ENCODE measurements at regions not wholly inside any gene's neighbourhood (a gene's known extent, or its start where the extent isn't known, plus 50 kb on each side); places are given as distances from the start of the nearest gene placed in this dataset.
A peak's percentile ranks its signal among the peaks of the same experiment; 100 is the strongest.

GRCh38 chr17:14712611-14713021 lies 411.7 kb downstream of the HS3ST3B1 start:
- Histone ChIP-seq H3K4me1 (ENCODE audit: control insufficient read depth in 2 of 2, insufficient read depth in 2 of 2, low read length in 2 of 2) (peaks cover 2% of the 10 kb centered on the region in 2 donors), H3K4me3 (ENCODE audit: low read length in 2 of 2) (no peak overlapping the region), H3K9me3 (ENCODE audit: control insufficient read depth in 2 of 2, insufficient read depth in 1 of 2, low read length in 1 of 2) (no peaks in the 10 kb centered on the region), H3K27ac (ENCODE audit: low read depth in 1 of 2, low read length in 1 of 2) (no peak overlapping the region), H3K27me3 (ENCODE audit: control insufficient read depth in 2 of 2, insufficient read depth in 1 of 2, low read length in 1 of 2) (no peaks in the 10 kb centered on the region), H3K36me3 (ENCODE audit: control insufficient read depth in 2 of 2, insufficient read depth in 2 of 2, low read length in 1 of 2) (no peaks in the 10 kb centered on the region)
- WGBS = 100% methylated on average over 1 of the region's 1 CpG
- no peak for DNase-seq (ENCODE audit: low read depth in 6 of 9, low spot score in 9 of 9)

GRCh38 chr17:14704121-14704520 lies 403.2 kb downstream of the HS3ST3B1 start:
- WGBS = 95% methylated on average over 6 of the region's 6 CpGs
- Histone ChIP-seq H3K4me1 (ENCODE audit: control insufficient read depth in 2 of 2, insufficient read depth in 2 of 2, low read length in 2 of 2) (no peaks in the 10 kb centered on the region), H3K36me3 (ENCODE audit: control insufficient read depth in 2 of 2, insufficient read depth in 2 of 2, low read length in 1 of 2) (no peaks in the 10 kb centered on the region), H3K4me3 (ENCODE audit: low read length in 2 of 2) (no peak overlapping the region), H3K27ac (ENCODE audit: low read depth in 1 of 2, low read length in 1 of 2) (no peak overlapping the region), H3K27me3 (ENCODE audit: control insufficient read depth in 2 of 2, insufficient read depth in 1 of 2, low read length in 1 of 2) (no peaks in the 10 kb centered on the region), H3K9me3 (ENCODE audit: control insufficient read depth in 2 of 2, insufficient read depth in 1 of 2, low read length in 1 of 2) (no peaks in the 10 kb centered on the region)
- no peak for DNase-seq (ENCODE audit: low read depth in 6 of 9, low spot score in 9 of 9)

- no peak for DNase-seq (ENCODE audit: low read depth in 6 of 9, low spot score in 9 of 9)
- no peaks in the 10 kb centered on the region for H3K9me3 ChIP-seq (ENCODE audit: control insufficient read depth in 2 of 2, insufficient read depth in 1 of 2, low read length in 1 of 2)
- H3K4me1 ChIP-seq (ENCODE audit: control insufficient read depth in 2 of 2, insufficient read depth in 2 of 2, low read length in 2 of 2) = no peaks in the 10 kb centered on the region
- no peak overlapping the region for H3K4me3 ChIP-seq (ENCODE audit: low read length in 2 of 2)
- H3K27ac ChIP-seq (ENCODE audit: low read depth in 1 of 2, low read length in 1 of 2) = no peak overlapping the region
- H3K27me3 ChIP-seq (ENCODE audit: control insufficient read depth in 2 of 2, insufficient read depth in 1 of 2, low read length in 1 of 2) = no peaks in the 10 kb centered on the region
- no peaks in the 10 kb centered on the region for H3K36me3 ChIP-seq (ENCODE audit: control insufficient read depth in 2 of 2, insufficient read depth in 2 of 2, low read length in 1 of 2)
- 99% methylated on average over 1 of the region's 1 CpG for WGBS
These were observed 401.0 kb downstream of the HS3ST3B1 start for GRCh38 chr17:14701886-14702285.

GRCh38 chr17:14699574-14700185 lies 398.8 kb downstream of the HS3ST3B1 start:
- Histone ChIP-seq H3K4me1 (ENCODE audit: control insufficient read depth in 2 of 2, insufficient read depth in 2 of 2, low read length in 2 of 2) (no peaks in the 10 kb centered on the region), H3K27ac (ENCODE audit: low read depth in 1 of 2, low read length in 1 of 2) (no peak overlapping the region), H3K27me3 (ENCODE audit: control insufficient read depth in 2 of 2, insufficient read depth in 1 of 2, low read length in 1 of 2) (no peaks in the 10 kb centered on the region), H3K4me3 (ENCODE audit: low read length in 2 of 2) (no peak overlapping the region), H3K9me3 (ENCODE audit: control insufficient read depth in 2 of 2, insufficient read depth in 1 of 2, low read length in 1 of 2) (no peaks in the 10 kb centered on the region), H3K36me3 (ENCODE audit: control insufficient read depth in 2 of 2, insufficient read depth in 2 of 2, low read length in 1 of 2) (no peaks in the 10 kb centered on the region)
- DNase-seq (ENCODE audit: low read depth in 6 of 9, low spot score in 9 of 9) = no peak
- WGBS = 100% methylated on average over 1 of the region's 1 CpG

- Histone ChIP-seq H3K4me3 (ENCODE audit: low read length in 2 of 2) (no peak overlapping the region), H3K4me1 (ENCODE audit: control insufficient read depth in 2 of 2, insufficient read depth in 2 of 2, low read length in 2 of 2) (peaks cover 0 to 5% of the 10 kb centered on the region in 2 donors), H3K36me3 (ENCODE audit: control insufficient read depth in 2 of 2, insufficient read depth in 2 of 2, low read length in 1 of 2) (no peaks in the 10 kb centered on the region), H3K27me3 (ENCODE audit: control insufficient read depth in 2 of 2, insufficient read depth in 1 of 2, low read length in 1 of 2) (no peaks in the 10 kb centered on the region), H3K27ac (ENCODE audit: low read depth in 1 of 2, low read length in 1 of 2) (peak overlapping the region in 1 of 2 donors; percentile 33), H3K9me3 (ENCODE audit: control insufficient read depth in 2 of 2, insufficient read depth in 1 of 2, low read length in 1 of 2) (no peaks in the 10 kb centered on the region)
- WGBS = 3% methylated on average over 1 of the region's 1 CpG
- DNase-seq (ENCODE audit: low read depth in 6 of 9, low spot score in 9 of 9) = peak in 8 of 9 donors; percentile 22 to 74 (median 37)
These were observed 392.5 kb downstream of the HS3ST3B1 start for GRCh38 chr17:14693382-14693781.

- no peaks in the 10 kb centered on the region for H3K36me3 ChIP-seq (ENCODE audit: control insufficient read depth in 2 of 2, insufficient read depth in 2 of 2, low read length in 1 of 2)
- WGBS = 87% methylated on average over 2 of the region's 2 CpGs
- no peaks in the 10 kb centered on the region for H3K27me3 ChIP-seq (ENCODE audit: control insufficient read depth in 2 of 2, insufficient read depth in 1 of 2, low read length in 1 of 2)
These were observed 389.8 kb downstream of the HS3ST3B1 start for GRCh38 chr17:14690704-14691103.

GRCh38 chr17:14688134-14688533 lies 387.3 kb downstream of the HS3ST3B1 start:
- Histone ChIP-seq H3K27me3 (ENCODE audit: control insufficient read depth in 2 of 2, insufficient read depth in 1 of 2, low read length in 1 of 2) (no peaks in the 10 kb centered on the region), H3K4me3 (ENCODE audit: low read length in 2 of 2) (no peak overlapping the region), H3K27ac (ENCODE audit: low read depth in 1 of 2, low read length in 1 of 2) (no peak overlapping the region), H3K36me3 (ENCODE audit: control insufficient read depth in 2 of 2, insufficient read depth in 2 of 2, low read length in 1 of 2) (no peaks in the 10 kb centered on the region), H3K9me3 (ENCODE audit: control insufficient read depth in 2 of 2, insufficient read depth in 1 of 2, low read length in 1 of 2) (no peaks in the 10 kb centered on the region), H3K4me1 (ENCODE audit: control insufficient read depth in 2 of 2, insufficient read depth in 2 of 2, low read length in 2 of 2) (peaks cover 7 to 12% of the 10 kb centered on the region in 2 donors)
- DNase-seq (ENCODE audit: low read depth in 6 of 9, low spot score in 9 of 9) = no peak
- 91% methylated on average over 3 of the region's 3 CpGs for WGBS

More at GRCh38 chr17:14690704-14691103, 389.8 kb downstream of the HS3ST3B1 start:
- Histone ChIP-seq H3K27ac (ENCODE audit: low read depth in 1 of 2, low read length in 1 of 2) (no peak overlapping the region), H3K9me3 (ENCODE audit: control insufficient read depth in 2 of 2, insufficient read depth in 1 of 2, low read length in 1 of 2) (no peaks in the 10 kb centered on the region), H3K4me3 (ENCODE audit: low read length in 2 of 2) (no peak overlapping the region), H3K4me1 (ENCODE audit: control insufficient read depth in 2 of 2, insufficient read depth in 2 of 2, low read length in 2 of 2) (peaks cover 7 to 18% of the 10 kb centered on the region in 2 donors)
- no peak for DNase-seq (ENCODE audit: low read depth in 6 of 9, low spot score in 9 of 9)

GRCh38 chr17:14672830-14673229 lies 371.9 kb downstream of the HS3ST3B1 start:
- H3K9me3 ChIP-seq (ENCODE audit: control insufficient read depth in 2 of 2, insufficient read depth in 1 of 2, low read length in 1 of 2) = no peaks in the 10 kb centered on the region
- no peak overlapping the region for H3K27ac ChIP-seq (ENCODE audit: low read depth in 1 of 2, low read length in 1 of 2)
- no peak overlapping the region for H3K4me3 ChIP-seq (ENCODE audit: low read length in 2 of 2)
- H3K4me1 ChIP-seq (ENCODE audit: control insufficient read depth in 2 of 2, insufficient read depth in 2 of 2, low read length in 2 of 2) = no peaks in the 10 kb centered on the region
- H3K27me3 ChIP-seq (ENCODE audit: control insufficient read depth in 2 of 2, insufficient read depth in 1 of 2, low read length in 1 of 2) = no peaks in the 10 kb centered on the region
- DNase-seq (ENCODE audit: low read depth in 6 of 9, low spot score in 9 of 9) = no peak
- WGBS = 70% methylated on average over 4 of the region's 4 CpGs
- H3K36me3 ChIP-seq (ENCODE audit: control insufficient read depth in 2 of 2, insufficient read depth in 2 of 2, low read length in 1 of 2) = no peaks in the 10 kb centered on the region

- Histone ChIP-seq H3K4me1 (ENCODE audit: control insufficient read depth in 2 of 2, insufficient read depth in 2 of 2, low read length in 2 of 2) (no peaks in the 10 kb centered on the region), H3K9me3 (ENCODE audit: control insufficient read depth in 2 of 2, insufficient read depth in 1 of 2, low read length in 1 of 2) (no peaks in the 10 kb centered on the region), H3K27ac (ENCODE audit: low read depth in 1 of 2, low read length in 1 of 2) (no peak overlapping the region), H3K4me3 (ENCODE audit: low read length in 2 of 2) (no peak overlapping the region), H3K27me3 (ENCODE audit: control insufficient read depth in 2 of 2, insufficient read depth in 1 of 2, low read length in 1 of 2) (no peaks in the 10 kb centered on the region), H3K36me3 (ENCODE audit: control insufficient read depth in 2 of 2, insufficient read depth in 2 of 2, low read length in 1 of 2) (no peaks in the 10 kb centered on the region)
- DNase-seq (ENCODE audit: low read depth in 6 of 9, low spot score in 9 of 9) = no peak
- WGBS = 97% methylated on average over 1 of the region's 1 CpG
These were observed 370.0 kb downstream of the HS3ST3B1 start for GRCh38 chr17:14670861-14671260.

Data from thymus (tissue), 11 donors.